Fibroblast of pulmonary artery (primary cell): ENCODE measurements at regions not wholly inside any gene's neighbourhood (a gene's known extent, or its start where the extent isn't known, plus 50 kb on each side); places are given as distances from the start of the nearest gene placed in this dataset.

Experiments
- DNase-seq: peaks from one replicate; pipeline ENCODE4 v3.0.0-alpha.2; 2010; ENCODE audit warnings: low read depth
- H3K4me3 ChIP-seq: replicated peaks from 2 replicates; pipeline ENCODE4 v1.5.1; 2011; ENCODE audit warnings: low read depth, mild to moderate bottlenecking, control low read depth, low read length, moderate library complexity
- TF ChIP-seq, protein P1 (sequence below): IDR thresholded peaks from 2 replicates; pipeline ENCODE4 v1.5.1; 2011; ENCODE audit warnings: mild to moderate bottlenecking, control low read depth, low read length, inconsistent platforms; ENCODE audit errors: missing control alignments

DNA sequence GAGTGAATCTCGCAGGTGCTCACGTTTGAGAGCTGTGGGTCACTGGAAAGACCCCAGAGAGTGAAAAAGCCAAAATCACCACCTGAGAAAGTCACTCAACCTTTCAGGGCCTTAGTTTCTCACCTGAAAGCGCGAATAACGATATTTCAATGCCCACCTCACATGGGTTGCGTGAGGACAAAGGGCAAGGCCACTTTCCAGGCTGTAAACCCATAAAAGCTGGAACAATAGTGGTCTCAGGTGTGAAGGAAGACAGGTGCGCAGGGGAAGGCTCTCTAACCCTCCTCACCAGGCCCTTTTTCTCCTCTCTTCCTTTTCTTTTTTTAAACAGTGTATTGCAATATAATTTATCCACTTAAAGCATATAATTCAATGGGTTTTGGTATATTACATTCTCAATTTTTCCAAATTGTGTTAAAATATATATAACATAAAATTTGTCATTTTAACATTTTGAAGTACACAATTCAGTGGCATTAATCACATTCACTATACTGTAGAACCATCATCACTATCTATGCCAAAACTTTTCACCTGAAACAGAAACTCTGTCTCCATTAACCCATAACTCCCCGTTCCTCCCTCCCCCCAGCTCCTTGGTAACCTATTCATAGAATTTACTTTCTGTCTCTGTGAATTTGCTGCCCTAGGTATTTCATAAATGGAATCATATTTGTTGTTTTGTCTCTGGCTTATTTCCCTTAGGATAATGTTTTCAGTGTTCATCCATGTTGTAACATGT lies 118.4 kb upstream of the TNR start:
- DNase-seq = no peak
- no peak overlapping the region for H3K4me3 ChIP-seq
- TF ChIP-seq, protein P1, sequence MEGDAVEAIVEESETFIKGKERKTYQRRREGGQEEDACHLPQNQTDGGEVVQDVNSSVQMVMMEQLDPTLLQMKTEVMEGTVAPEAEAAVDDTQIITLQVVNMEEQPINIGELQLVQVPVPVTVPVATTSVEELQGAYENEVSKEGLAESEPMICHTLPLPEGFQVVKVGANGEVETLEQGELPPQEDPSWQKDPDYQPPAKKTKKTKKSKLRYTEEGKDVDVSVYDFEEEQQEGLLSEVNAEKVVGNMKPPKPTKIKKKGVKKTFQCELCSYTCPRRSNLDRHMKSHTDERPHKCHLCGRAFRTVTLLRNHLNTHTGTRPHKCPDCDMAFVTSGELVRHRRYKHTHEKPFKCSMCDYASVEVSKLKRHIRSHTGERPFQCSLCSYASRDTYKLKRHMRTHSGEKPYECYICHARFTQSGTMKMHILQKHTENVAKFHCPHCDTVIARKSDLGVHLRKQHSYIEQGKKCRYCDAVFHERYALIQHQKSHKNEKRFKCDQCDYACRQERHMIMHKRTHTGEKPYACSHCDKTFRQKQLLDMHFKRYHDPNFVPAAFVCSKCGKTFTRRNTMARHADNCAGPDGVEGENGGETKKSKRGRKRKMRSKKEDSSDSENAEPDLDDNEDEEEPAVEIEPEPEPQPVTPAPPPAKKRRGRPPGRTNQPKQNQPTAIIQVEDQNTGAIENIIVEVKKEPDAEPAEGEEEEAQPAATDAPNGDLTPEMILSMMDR = no peak

DNA sequence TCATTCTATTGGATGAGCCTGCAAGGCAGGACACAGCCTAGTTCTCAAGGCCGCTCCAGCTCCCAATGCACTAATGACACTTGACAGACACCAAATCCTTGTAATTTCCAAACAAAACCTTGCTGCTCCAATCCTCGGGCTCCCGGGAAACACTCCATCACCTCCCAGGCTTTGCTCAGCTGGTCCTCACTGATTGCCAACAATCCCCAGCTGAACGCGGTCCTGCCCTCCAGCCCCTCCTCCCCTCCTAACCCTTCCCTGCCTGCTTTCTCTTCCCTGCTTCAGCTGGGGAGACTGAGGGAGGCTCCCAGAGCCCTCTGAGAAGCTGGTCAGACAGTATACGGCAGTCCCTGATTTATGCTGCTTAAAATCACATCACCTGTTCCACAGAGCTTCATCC lies 114.4 kb upstream of the TNR start:
- no peak for DNase-seq
- no peak overlapping the region for H3K4me3 ChIP-seq
- TF ChIP-seq, protein P1 = no peak

DNA sequence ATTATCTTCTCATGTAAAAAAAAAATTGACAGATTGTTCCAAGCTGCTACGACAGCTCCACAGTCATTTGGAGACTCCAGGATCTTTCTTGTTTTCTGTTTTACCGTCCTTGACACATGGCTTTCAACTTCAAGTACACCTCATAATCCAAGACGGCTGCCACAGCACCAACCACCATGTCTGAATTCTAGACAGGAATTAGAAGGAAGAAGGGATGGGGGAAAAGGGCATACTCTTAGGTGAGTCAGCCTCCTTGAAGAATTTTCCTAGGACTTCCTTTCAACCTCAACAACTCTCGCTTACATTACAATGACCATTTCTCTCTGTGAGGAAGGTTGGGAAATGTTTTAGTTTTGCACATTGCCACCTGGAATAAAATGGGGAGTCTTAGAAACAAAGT lies 110.3 kb upstream of the TNR start:
- no peak overlapping the region for H3K4me3 ChIP-seq
- no peak for DNase-seq
- TF ChIP-seq, protein P1 = no peak

DNA sequence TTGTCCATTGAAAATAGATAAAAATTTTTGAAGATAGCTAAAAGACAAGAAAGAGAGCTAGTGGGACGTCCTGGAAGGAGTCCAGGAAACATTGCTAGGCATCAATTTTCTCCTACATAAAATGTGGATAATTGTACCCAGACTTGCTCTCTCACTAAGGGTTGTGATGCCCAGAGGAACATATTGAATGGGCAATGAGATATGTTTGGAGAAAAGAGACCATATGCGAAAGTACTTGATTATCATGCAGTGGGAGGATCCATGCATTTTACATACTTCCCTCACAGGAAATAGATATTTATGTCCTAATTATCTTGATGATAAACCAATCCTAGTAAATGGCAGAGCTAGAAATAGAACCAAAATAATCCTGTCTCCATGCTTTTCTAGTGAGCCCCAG lies 108.4 kb upstream of the TNR start:
- H3K4me3 ChIP-seq = no peak overlapping the region
- DNase-seq = no peak
- TF ChIP-seq, protein P1 = no peak

DNA sequence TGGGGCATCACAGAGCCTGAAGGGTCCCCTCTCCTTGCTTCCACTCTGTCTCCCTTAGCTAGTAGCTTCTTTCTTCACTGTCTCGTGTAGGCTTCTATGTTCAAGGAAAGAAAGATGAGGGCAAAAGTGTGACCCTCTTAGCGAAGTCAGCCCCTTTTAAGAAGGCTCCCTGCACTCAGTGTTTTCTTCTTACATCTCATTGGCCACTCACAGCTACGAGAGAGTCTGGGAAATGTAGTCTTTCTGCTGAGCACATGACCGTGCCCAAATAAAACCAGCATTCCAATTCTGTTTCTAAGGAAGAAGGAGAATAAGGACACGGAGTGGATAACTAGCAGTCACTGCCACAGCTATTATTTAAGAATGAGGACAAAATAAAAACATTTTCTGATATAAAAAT lies 104.9 kb upstream of the TNR start:
- DNase-seq = no peak
- TF ChIP-seq, protein P1 = no peak
- H3K4me3 ChIP-seq = no peak overlapping the region

DNA sequence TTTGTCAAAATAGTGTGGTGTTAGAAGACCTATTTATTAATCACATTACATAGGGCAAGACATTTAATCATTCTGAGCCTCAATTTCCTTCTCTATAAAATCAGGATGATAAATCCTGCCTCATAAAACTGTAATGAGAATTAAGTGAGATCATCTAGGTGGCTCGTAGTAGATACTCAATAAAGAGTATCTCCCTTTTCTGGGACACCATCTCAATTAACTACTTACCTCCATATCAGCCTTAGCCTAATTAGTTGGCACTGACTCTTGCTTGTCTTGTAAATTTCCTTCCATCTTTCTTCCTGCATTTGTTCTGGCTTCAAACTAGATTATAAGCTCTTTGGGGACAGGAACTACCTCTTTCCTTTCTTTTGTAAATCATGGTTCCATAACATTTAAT lies 102.6 kb upstream of the TNR start:
- DNase-seq = no peak
- H3K4me3 ChIP-seq = no peak overlapping the region
- TF ChIP-seq, protein P1 = no peak

DNA sequence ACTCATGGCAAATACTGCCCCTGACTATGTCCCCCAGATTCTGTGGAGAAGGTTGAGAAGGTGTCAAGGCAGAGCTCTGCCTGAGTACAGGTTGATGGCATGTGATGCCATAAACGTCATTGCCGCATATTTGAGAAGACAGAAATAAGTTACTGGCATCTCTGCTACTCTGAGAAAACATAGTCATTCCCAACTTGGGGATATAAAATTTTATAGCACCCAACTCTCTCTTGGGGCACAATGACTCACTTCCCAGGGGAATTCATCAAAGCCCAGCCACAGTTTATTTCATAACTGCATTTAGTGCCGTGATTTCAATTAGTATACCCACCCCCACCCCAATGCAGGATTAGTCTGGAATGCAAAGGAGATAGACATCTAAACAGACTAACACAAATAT lies 101.9 kb upstream of the TNR start:
- H3K4me3 ChIP-seq = no peak overlapping the region
- DNase-seq = no peak
- TF ChIP-seq, protein P1 = no peak
